ENCODE measurements at regions not wholly inside any gene's neighbourhood (a gene's known extent, or its start where the extent isn't known, plus 50 kb on each side); places are given as distances from the start of the nearest gene placed in this dataset.
A peak's percentile ranks its signal among the peaks of the same experiment; 100 is the strongest.

- DNase-seq, result no peak
Measured at GRCh38 chr1:81695741-81696140, 105.0 kb upstream of the ADGRL2 start.

GRCh38 chr1:81693316-81693715 is 107.4 kb upstream of the ADGRL2 start:
- DNase-seq, result no peak

- no peak for DNase-seq
Measured at GRCh38 chr1:81690676-81691453, 109.9 kb upstream of the ADGRL2 start.

GRCh38 chr1:81689531-81689941 is 111.2 kb upstream of the ADGRL2 start:
- DNase-seq, result no peak

- no peak for DNase-seq
Measured at GRCh38 chr1:81682490-81682889, 118.2 kb upstream of the ADGRL2 start.

- DNase-seq, result no peak
Measured at GRCh38 chr1:81681601-81682266, 119.0 kb upstream of the ADGRL2 start.

- no peak for DNase-seq
Measured at GRCh38 chr1:81681114-81681513, 119.6 kb upstream of the ADGRL2 start.

- DNase-seq, result peak in 1 of 2 experiments; percentile 5
Measured at GRCh38 chr1:81679942-81680341, 120.8 kb upstream of the ADGRL2 start.

- DNase-seq, result no peak
Measured at GRCh38 chr1:81678779-81679178, 122.0 kb upstream of the ADGRL2 start.

- DNase-seq, result no peak
Measured at GRCh38 chr1:81672766-81673165, 128.0 kb upstream of the ADGRL2 start.

GRCh38 chr1:81671038-81671437 is 129.7 kb upstream of the ADGRL2 start:
- DNase-seq, result no peak

- no peak for DNase-seq
Measured at GRCh38 chr1:81670286-81670685, 130.4 kb upstream of the ADGRL2 start.

- no peak for DNase-seq
Measured at GRCh38 chr1:81666586-81666985, 134.1 kb upstream of the ADGRL2 start.

- no peak for DNase-seq
Measured at GRCh38 chr1:81664341-81664740, 136.4 kb upstream of the ADGRL2 start.

GRCh38 chr1:81662913-81663526 is 137.7 kb upstream of the ADGRL2 start:
- no peak for DNase-seq

- DNase-seq, result no peak
Measured at GRCh38 chr1:81660286-81660685, 140.4 kb upstream of the ADGRL2 start.

GRCh38 chr1:81654657-81655056 is 146.1 kb upstream of the ADGRL2 start:
- DNase-seq, result no peak

- DNase-seq, result no peak
Measured at GRCh38 chr1:81654147-81654546, 146.6 kb upstream of the ADGRL2 start.

- no peak for DNase-seq
Measured at GRCh38 chr1:81650776-81651175, 150.0 kb upstream of the ADGRL2 start.

- no peak for DNase-seq
Measured at GRCh38 chr1:81635816-81636215, 164.9 kb upstream of the ADGRL2 start.

GRCh38 chr1:81634294-81634693 is 166.4 kb upstream of the ADGRL2 start:
- no peak for DNase-seq

GRCh38 chr1:81619156-81619555 is 181.6 kb upstream of the ADGRL2 start:
- no peak for DNase-seq

GRCh38 chr1:81618376-81618775 is 182.4 kb upstream of the ADGRL2 start:
- no peak for DNase-seq

GRCh38 chr1:81617308-81617967 is 183.3 kb upstream of the ADGRL2 start:
- DNase-seq, result no peak

Data from NCI-H524 (cell line).